A549 (cell line): ENCODE measurements at regions not wholly inside any gene's neighbourhood (a gene's known extent, or its start where the extent isn't known, plus 50 kb on each side); places are given as distances from the start of the nearest gene placed in this dataset.
A peak's percentile ranks its signal among the peaks of the same experiment; 100 is the strongest.

Experiments
- ATAC-seq, 2 experiments: fragments of 200-7000 bp in 1 of 2; fragments of >200 bp in 1 of 2; cut with Nextera tagmentation in 1 of 2; cut with Tn5 transposase in 1 of 2; 3 replicates each; pipeline versions ENCODE4 v1.8.0 to v1.9.1; 2018 to 2020; ENCODE audit warnings: mild to moderate bottlenecking in 1 of 2, moderate library complexity in 1 of 2
- CTCF ChIA-PET: fragments of 300-600 bp; sonication (Branson Sonifier 250); formaldehyde crosslinking; extraction: SDS; loops from one replicate; lab custom pipeline; 2021; ENCODE audit warnings: antibody characterized with exemption, inconsistent platforms; lab: Yijun Ruan, JAX
- POLR2A ChIA-PET: fragments of 350-600 bp; formaldehyde crosslinking; extraction: SDS; loops from one replicate; lab custom pipeline; 2021; ENCODE audit warnings: antibody characterized with exemption, inconsistent platforms; lab: Yijun Ruan, JAX
- DNase-seq, 2 experiments: peaks; one replicate each; pipeline versions ENCODE4 v3.0.0 to v3.0.0-alpha.2; 2011 to 2016; ENCODE audit warnings: low read depth in 1 of 2, low spot score in 1 of 2
- FAIRE-seq: peaks from 2 replicates; lab custom pipeline; 2011; peaks lifted over from hg19 to GRCh38; lab: Jason Lieb, UNC
- H3K27ac ChIP-seq, 2 experiments: fragments of >200 bp; sonication (Bioruptor Twin); formaldehyde crosslinking; 3 replicates each; pipeline ENCODE4 v1.5.1; 2016 to 2017
- H3K4me1 ChIP-seq: fragments of >200 bp; sonication (Bioruptor Twin); formaldehyde crosslinking; 3 replicates; pipeline ENCODE4 v1.6.1; 2016
- H3K4me2 ChIP-seq: fragments of >200 bp; sonication (Bioruptor Twin); formaldehyde crosslinking; 3 replicates; pipeline ENCODE4 v1.6.1; 2016
- H3K4me3 ChIP-seq: fragments of >200 bp; sonication (Bioruptor Twin); formaldehyde crosslinking; 3 replicates; pipeline ENCODE4 v1.5.1; 2016
- H3K9me3 ChIP-seq: fragments of >200 bp; sonication (Bioruptor Twin); formaldehyde crosslinking; 3 replicates; pipeline ENCODE4 v1.6.1; 2016
- BCL3 ChIP-seq: fragments of >200 bp; sonication (Bioruptor Twin); formaldehyde crosslinking; IDR thresholded peaks from 3 replicates; pipeline ENCODE4 v1.6.1; 2016
- BHLHE40 ChIP-seq: IDR thresholded peaks from 2 replicates; pipeline ENCODE4 v1.6.1; 2012; ENCODE audit warnings: low read depth, low read length, inconsistent platforms
- CHD4 ChIP-seq: fragments of 200-600 bp; sonication (generic); IDR thresholded peaks from 2 replicates; pipeline ENCODE4 v1.6.1; 2016; ENCODE audit warnings: antibody characterized with exemption, mild to moderate bottlenecking, borderline replicate concordance
- ELK1 ChIP-seq: fragments of 150-350 bp; IDR thresholded peaks from 2 replicates; pipeline ENCODE4 v1.6.1; 2014; ENCODE audit warnings: low read depth, mild to moderate bottlenecking, low read length
- EP300 ChIP-seq, 2 experiments: fragments of >200 bp; sonication (Bioruptor Twin); formaldehyde crosslinking; IDR thresholded peaks; 2 replicates in 1 of 2; 3 replicates in 1 of 2; pipeline ENCODE4 v1.6.1; 2016 to 2017
- ESRRA ChIP-seq: fragments of 150-350 bp; IDR thresholded peaks from 2 replicates; pipeline ENCODE4 v1.6.1; 2014; ENCODE audit warnings: mild to moderate bottlenecking, low read length, borderline replicate concordance
- FOSB ChIP-seq: fragments of 250-450 bp; sonication (Bioruptor Pico); IDR thresholded peaks from 2 replicates; pipeline ENCODE4 v1.5.0; 2020; ENCODE audit warnings: mild to moderate bottlenecking, moderate library complexity
- FOXS1 ChIP-seq: fragments of 250-450 bp; sonication (Bioruptor Pico); IDR thresholded peaks from 2 replicates; pipeline ENCODE4 v1.5.0; 2020; ENCODE audit warnings: mild to moderate bottlenecking, moderate library complexity
- HES2 ChIP-seq: fragments of >200 bp; sonication (Bioruptor Twin); formaldehyde crosslinking; IDR thresholded peaks from 2 replicates; pipeline ENCODE4 v1.6.1; 2016
- HEYL ChIP-seq: fragments of 250-450 bp; sonication (Bioruptor Pico); IDR thresholded peaks from 2 replicates; pipeline ENCODE4 v1.8.0; 2021; ENCODE audit warnings: mild to moderate bottlenecking, moderate library complexity
- HMGXB4 ChIP-seq: fragments of 250-450 bp; sonication (Bioruptor Pico); IDR thresholded peaks from 2 replicates; pipeline ENCODE4 v1.5.0; 2021; ENCODE audit warnings: mild to moderate bottlenecking, moderate library complexity, borderline replicate concordance
- KDM1A ChIP-seq: fragments of 200-600 bp; sonication (generic); IDR thresholded peaks from 2 replicates; pipeline ENCODE4 v1.6.1; 2016; ENCODE audit warnings: low read depth, mild to moderate bottlenecking
- MAFK ChIP-seq: fragments of 450-650 bp; IDR thresholded peaks from 2 replicates; pipeline ENCODE4 v1.6.1; 2014; ENCODE audit not compliant: partially characterized antibody
- MAZ ChIP-seq: fragments of 150-350 bp; IDR thresholded peaks from 2 replicates; pipeline ENCODE4 v1.6.1; 2014; ENCODE audit warnings: antibody characterized with exemption, low read depth, low read length, borderline replicate concordance
- NFE2L2 ChIP-seq: fragments of 150-350 bp; conservative IDR thresholded peaks from 2 replicates; pipeline ENCODE4 v1.6.1; 2014; ENCODE audit warnings: low read length
- PHF8 ChIP-seq: fragments of 200-600 bp; sonication (generic); IDR thresholded peaks from 2 replicates; pipeline ENCODE4 v1.6.1; 2016; ENCODE audit warnings: low read depth, mild to moderate bottlenecking, antibody characterized with exemption, moderate library complexity, borderline replicate concordance
- RCOR1 ChIP-seq: fragments of 150-350 bp; IDR thresholded peaks from 2 replicates; pipeline ENCODE4 v1.6.1; 2014; ENCODE audit warnings: antibody characterized with exemption, low read length, low read depth
- ZSCAN20 ChIP-seq: fragments of 250-450 bp; sonication (Bioruptor Pico); IDR thresholded peaks from 2 replicates; pipeline ENCODE4 v1.8.0; 2022; ENCODE audit warnings: mild to moderate bottlenecking, moderate library complexity
- WGBS: methylation state at CpG from one replicate; pipeline ENCODE4 v1.1.6; 2017; ENCODE audit errors: missing lambda C conversion rate; 5-methylcytosine and 5-hydroxymethylcytosine counted together
- TF ChIP-seq, protein P1 (sequence below): IDR thresholded peaks from 2 replicates; pipeline ENCODE4 v1.6.1; 2012; ENCODE audit warnings: low read depth, borderline replicate concordance

DNA sequence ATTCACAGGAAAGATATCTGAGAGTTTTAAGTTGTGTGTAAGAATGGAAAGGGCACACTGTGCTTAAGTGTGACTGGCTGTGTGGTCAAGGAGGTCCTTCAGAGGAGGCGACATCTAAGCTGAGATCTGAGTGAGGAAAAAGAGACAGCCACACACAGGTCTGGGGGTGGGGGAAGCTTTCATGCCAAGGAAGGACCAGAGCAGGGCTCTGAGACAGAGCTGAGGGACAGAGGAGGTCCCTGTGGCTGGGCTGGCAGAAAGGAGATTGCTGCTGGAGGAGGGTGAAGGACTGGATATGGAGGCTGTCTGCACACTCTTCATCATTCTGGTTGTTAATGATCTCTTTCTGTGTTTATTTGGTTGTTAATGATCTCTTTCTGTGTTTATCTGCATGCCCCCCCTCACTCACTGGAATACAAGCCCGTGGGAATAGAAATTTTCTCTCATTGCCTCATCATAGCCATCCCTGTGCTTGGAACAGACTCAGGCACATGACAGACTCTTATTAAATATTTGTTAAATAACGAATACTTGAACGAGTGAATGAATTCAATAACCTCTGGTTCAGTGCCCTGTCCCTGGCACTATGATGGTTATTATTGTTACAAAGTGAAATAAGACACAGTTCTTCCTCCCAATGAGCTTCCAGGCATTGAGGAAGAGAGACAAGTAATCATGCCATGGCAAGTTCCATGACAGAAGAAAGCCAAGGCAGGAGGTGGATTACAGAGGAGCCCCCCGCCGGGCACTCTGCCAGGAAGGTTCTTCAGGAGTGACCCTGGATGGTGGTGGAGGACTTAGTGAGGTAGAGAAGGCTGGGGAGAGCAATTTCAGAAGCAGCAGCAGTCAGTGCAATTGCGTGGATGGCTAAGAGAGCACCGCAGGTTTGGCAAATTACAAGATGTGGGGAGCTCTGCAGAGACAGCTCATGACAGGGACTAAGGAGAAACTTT, 399.4 kb upstream of the HS6ST1 start:
- TF ChIP-seq ZSCAN20 (CRISPR knock-in tag) = no peak
- TF ChIP-seq KDM1A = no peak
- no peak for TF ChIP-seq CHD4
- no peak for TF ChIP-seq HMGXB4 (CRISPR knock-in tag)
- TF ChIP-seq ELK1 = no peak
- TF ChIP-seq FOXS1 = no peak
- TF ChIP-seq RCOR1 = no peak
- TF ChIP-seq BHLHE40 = no peak
- no peak for TF ChIP-seq PHF8
- no peak for TF ChIP-seq BCL3
- TF ChIP-seq MAZ = no peak
- no peak for TF ChIP-seq FOSB (CRISPR knock-in tag)
- TF ChIP-seq HES2 = no peak
- no peak for TF ChIP-seq HEYL (CRISPR knock-in tag)
- TF ChIP-seq, protein P1, sequence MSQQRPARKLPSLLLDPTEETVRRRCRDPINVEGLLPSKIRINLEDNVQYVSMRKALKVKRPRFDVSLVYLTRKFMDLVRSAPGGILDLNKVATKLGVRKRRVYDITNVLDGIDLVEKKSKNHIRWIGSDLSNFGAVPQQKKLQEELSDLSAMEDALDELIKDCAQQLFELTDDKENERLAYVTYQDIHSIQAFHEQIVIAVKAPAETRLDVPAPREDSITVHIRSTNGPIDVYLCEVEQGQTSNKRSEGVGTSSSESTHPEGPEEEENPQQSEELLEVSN = no peak
- no peak for TF ChIP-seq ESRRA
- ChIA-PET CTCF (interaction anchor here (0.9 to 1.3 kb wide), 2 partner anchors 9 to 18 kb away, joined by 3 to 6 read pairs; no protein-coding TSS in a partner anchor), POLR2A (no interaction called here)
- H3K27ac ChIP-seq = no peak overlapping the region
- WGBS = 10% methylated on average over 8 of the region's 8 CpGs
- no peaks in the 10 kb centered on the region for H3K4me1 ChIP-seq
- FAIRE-seq = no peak
- no peak overlapping the region for H3K4me2 ChIP-seq
- ATAC-seq = no peak
- H3K4me3 ChIP-seq = no peak overlapping the region
- H3K9me3 ChIP-seq = no peaks in the 10 kb centered on the region
- DNase-seq = no peak

DNA sequence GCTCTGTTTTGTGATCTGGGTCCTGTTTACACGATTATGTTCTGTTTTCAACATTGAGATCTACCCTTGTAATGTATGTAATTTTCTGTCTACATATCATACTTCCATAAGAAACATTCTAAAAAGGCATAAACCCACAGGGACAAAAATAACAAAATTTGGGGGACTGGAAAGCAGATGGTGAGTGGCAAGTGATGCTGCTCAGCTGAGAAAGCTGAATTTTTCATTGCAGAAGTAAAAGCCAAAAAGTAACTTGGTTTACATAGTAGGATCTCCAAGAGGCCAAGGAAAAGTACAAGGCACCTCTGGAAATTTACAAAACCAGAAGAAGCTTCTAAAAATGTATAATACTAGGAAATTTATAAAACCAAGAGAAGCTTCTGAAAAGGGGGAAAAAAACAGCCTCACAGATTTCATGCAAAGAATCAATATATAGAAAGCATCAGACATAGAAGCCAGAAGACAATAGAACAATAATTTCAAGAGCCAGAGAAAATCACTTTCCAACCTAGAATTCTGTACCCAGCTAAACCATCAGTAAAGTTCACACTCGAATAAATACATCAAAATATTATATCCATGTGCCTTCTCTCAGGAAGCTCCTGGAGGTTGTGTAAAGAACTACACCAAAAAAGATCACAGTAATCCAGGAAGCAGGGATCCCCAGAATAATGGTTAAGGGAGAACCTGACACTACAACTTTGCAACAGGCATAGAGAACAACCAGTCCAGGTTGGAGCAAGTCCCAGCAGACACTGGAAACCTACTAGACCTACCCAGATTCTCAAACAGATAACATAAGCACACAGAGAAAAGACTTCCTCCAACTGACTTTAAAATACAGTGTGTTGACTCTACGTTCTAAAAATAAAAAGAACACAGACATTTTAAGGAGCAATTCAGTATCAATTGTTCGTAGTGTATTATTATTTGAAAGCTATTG, 401.7 kb upstream of the HS6ST1 start:
- no peak overlapping the region for H3K4me3 ChIP-seq
- H3K27ac ChIP-seq = no peak overlapping the region
- H3K4me2 ChIP-seq = no peak overlapping the region
- 3% methylated on average over 4 of the region's 4 CpGs for WGBS
- no peak for TF ChIP-seq ELK1
- no peak for TF ChIP-seq HMGXB4 (CRISPR knock-in tag)
- TF ChIP-seq NFE2L2 = no peak
- no peak for TF ChIP-seq EP300 (IDR thresholded peaks at IDR 0.05)
- no peak for TF ChIP-seq MAFK
- POLR2A ChIA-PET = no interaction called here
- no peak for FAIRE-seq
- no peak for DNase-seq
- H3K4me1 ChIP-seq = no peaks in the 10 kb centered on the region
- ATAC-seq = 0 out of 6 replicates have a peak, but pooled peaks of 1 of the 2 experiments have one; percentile 42
- CTCF ChIA-PET = interaction anchor here (1.2 kb wide), 1 partner anchor 16 kb away, joined by 3 read pairs; no protein-coding TSS in a partner anchor
- no peaks in the 10 kb centered on the region for H3K9me3 ChIP-seq
